Epithelial cell of esophagus (primary cell): ENCODE measurements at regions not wholly inside any gene's neighbourhood (a gene's known extent, or its start where the extent isn't known, plus 50 kb on each side); places are given as distances from the start of the nearest gene placed in this dataset.

Experiments
- DNase-seq: peaks from one replicate; pipeline ENCODE4 v3.0.0; 2010; ENCODE audit warnings: low read depth
- H3K4me3 ChIP-seq: 2 replicates; pipeline ENCODE4 v1.5.1; 2011; ENCODE audit warnings: mild to moderate bottlenecking, low read length, control low read depth
- CTCF ChIP-seq: IDR thresholded peaks from 2 replicates; pipeline ENCODE4 v1.5.1; 2011; ENCODE audit warnings: low read depth, mild to moderate bottlenecking, low read length, control low read depth, inconsistent platforms; ENCODE audit not compliant: insufficient read depth; ENCODE audit errors: missing control alignments

- no peak overlapping the region for H3K4me3 ChIP-seq
- DNase-seq: no peak
- TF ChIP-seq CTCF: no peak
These were observed 281.1 kb downstream of the NPIPA8 start for GRCh38 chr16:18055411-18055916.

DNA sequence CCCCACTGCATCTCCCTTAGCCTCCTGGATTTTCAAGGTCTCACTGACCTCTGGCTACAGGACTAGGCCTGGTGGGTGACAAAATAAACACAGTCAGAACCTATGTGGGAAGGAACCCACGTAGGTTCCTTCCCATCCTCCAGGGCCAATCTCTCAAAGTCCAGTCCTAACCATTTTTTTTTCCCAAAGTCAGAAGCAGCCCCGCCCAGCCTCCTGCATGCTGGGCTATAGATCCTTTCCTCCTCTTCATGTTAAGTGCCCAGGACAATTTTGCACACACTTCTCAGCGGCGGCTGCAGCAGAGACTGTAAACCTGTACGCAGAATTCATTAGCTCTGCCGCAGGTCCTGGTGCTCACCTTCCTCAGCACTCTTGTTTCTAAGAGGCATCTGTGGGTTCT is 285.8 kb downstream of the NPIPA8 start:
- no peak for DNase-seq
- no peak for TF ChIP-seq CTCF
- no peak overlapping the region for H3K4me3 ChIP-seq

DNA sequence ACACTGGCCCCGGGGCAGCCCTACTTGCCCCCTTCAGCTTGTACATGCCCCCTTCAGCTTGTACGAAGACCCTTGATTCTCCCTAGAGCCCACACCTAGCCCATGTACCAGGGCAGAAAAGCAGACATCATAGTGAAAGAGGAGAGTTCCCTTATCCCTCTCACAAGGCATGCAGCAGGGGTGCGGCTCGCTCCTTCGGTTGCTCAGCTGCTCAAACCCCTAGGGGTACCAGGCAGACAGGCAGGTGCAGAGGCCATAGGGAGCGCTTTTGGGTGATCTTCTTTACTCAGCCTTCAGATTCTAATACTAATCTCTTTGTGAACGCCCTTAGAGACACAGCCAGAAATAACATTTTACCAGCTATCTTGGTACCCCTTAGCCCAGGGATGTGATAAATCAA is 286.3 kb downstream of the NPIPA8 start:
- DNase-seq: no peak
- H3K4me3 ChIP-seq: no peak overlapping the region
- no peak for TF ChIP-seq CTCF

DNA sequence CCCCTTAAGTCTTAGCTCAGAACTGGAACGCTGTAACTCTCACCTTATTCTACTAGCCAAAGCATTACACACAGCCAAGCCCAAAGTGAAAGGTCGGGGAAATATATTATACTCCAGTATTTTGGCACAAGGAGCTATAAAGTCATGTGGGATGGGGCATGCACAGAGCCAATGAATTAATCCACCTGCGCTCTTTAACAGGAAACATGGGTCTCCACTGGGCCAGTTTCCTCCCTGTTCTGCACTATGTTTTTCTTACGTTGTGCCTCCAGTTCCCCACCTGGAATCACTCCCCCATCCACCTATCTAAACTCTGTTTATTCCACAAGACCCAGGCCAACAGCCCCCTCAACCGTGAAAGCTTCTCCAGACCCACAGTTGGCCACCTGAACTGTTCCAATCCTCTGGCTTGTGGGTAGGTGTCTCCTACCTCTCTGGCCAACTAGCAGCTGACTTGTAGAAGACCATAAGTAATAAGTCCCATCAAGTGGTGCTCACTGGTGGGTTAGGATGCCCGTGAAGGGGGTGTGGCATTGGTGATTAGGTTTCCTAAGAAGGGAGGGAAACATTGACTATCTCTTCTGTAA is 286.9 kb downstream of the NPIPA8 start:
- no peak overlapping the region for H3K4me3 ChIP-seq
- no peak for DNase-seq
- no peak for TF ChIP-seq CTCF

- TF ChIP-seq CTCF: no peak
- H3K4me3 ChIP-seq: no peak overlapping the region
- DNase-seq: no peak
These were observed 287.5 kb downstream of the NPIPA8 start for GRCh38 chr16:18048853-18049546.

GRCh38 chr16:18047761-18048160 is 288.8 kb downstream of the NPIPA8 start:
- DNase-seq: no peak
- no peak overlapping the region for H3K4me3 ChIP-seq
- no peak for TF ChIP-seq CTCF

DNA sequence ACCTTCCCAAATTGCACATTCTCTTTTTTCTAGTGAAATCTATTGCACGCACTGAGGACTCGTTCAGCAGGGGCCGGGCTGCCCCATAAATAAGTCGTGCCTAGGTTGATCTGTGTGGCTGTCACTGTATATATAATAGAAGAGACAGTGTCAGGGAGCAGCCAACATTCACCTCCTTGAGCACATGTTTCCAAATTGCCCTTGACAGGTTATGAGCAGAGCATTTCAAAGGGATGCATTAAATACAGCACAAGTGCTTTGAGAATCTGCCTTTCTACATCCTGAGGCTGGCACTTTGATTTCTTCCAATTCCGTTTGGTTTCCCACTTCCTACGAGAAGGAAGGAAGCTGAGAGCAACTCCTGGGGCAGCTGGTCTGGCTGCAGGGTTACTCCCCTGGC is 291.2 kb downstream of the NPIPA8 start:
- TF ChIP-seq CTCF: no peak
- no peak overlapping the region for H3K4me3 ChIP-seq
- DNase-seq: no peak
